Loucy (cell line): ENCODE measurements at regions not wholly inside any gene's neighbourhood (a gene's known extent, or its start where the extent isn't known, plus 50 kb on each side); places are given as distances from the start of the nearest gene placed in this dataset.

Experiments
- EZH2phosphoT487 ChIP-seq: fragments of 200-600 bp; IDR thresholded peaks from 2 replicates; pipeline ENCODE4 v1.6.1; 2018; ENCODE audit warnings: antibody characterized with exemption, mild to moderate bottlenecking, moderate library complexity, borderline replicate concordance
- TF ChIP-seq, protein P1 (sequence below): fragments of 200-600 bp; sonication (generic); conservative IDR thresholded peaks from 2 replicates; pipeline ENCODE4 v1.5.1; 2014; ENCODE audit warnings: mild to moderate bottlenecking, antibody characterized with exemption, low read length

DNA sequence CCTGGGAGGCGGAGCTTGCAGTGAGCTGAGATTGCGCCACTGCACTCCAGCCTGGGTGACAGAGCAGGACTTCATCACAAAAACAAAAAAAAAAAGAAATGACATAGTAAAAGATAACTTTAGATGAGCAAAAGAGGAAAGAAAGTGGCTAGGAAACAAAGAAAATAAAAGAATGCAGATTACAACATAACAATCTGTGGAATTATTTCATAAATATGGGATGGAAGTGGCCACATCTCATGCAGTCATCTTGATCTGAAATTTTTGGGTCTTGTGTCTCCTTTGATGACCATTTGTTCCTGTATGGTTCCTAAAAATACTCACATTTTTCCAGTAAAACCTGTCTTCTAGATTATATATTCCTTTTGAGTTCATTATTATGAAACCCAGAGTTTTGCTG is 271.4 kb downstream of the SPRY1 start:
- TF ChIP-seq, protein P1, sequence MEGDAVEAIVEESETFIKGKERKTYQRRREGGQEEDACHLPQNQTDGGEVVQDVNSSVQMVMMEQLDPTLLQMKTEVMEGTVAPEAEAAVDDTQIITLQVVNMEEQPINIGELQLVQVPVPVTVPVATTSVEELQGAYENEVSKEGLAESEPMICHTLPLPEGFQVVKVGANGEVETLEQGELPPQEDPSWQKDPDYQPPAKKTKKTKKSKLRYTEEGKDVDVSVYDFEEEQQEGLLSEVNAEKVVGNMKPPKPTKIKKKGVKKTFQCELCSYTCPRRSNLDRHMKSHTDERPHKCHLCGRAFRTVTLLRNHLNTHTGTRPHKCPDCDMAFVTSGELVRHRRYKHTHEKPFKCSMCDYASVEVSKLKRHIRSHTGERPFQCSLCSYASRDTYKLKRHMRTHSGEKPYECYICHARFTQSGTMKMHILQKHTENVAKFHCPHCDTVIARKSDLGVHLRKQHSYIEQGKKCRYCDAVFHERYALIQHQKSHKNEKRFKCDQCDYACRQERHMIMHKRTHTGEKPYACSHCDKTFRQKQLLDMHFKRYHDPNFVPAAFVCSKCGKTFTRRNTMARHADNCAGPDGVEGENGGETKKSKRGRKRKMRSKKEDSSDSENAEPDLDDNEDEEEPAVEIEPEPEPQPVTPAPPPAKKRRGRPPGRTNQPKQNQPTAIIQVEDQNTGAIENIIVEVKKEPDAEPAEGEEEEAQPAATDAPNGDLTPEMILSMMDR = no peak
- TF ChIP-seq EZH2phosphoT487 = no peak
